ENCODE measurements at regions not wholly inside any gene's neighbourhood (a gene's known extent, or its start where the extent isn't known, plus 50 kb on each side); places are given as distances from the start of the nearest gene placed in this dataset.

DNA sequence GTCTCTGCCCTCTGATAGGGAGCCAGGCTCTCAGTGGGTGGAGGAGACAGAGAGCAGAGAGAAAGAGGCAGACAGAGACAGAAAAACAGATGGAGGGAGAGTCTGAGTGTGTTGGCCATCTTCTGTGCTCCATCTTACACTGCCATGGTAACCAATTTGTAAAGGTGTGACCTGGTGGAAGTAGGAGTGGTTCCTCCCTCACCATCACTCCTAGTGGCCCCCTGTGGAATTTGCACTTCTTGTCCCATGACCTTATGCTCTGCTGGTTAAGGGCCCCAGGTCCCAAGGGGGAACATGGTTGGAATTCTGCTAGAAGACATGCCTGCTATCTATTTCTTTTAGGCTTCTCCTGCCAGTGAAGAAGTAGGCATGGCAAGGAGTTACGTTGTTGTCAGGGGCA lies 376.7 kb upstream of the CCDC196 start:
- DNase-seq, result no peak

GRCh38 chr14:66111891-66112290 lies 374.3 kb upstream of the CCDC196 start:
- DNase-seq, result no peak

GRCh38 chr14:66114071-66114470 lies 372.1 kb upstream of the CCDC196 start:
- no peak for DNase-seq

GRCh38 chr14:66115740-66116502 lies 370.2 kb upstream of the CCDC196 start:
- no peak for DNase-seq

DNA sequence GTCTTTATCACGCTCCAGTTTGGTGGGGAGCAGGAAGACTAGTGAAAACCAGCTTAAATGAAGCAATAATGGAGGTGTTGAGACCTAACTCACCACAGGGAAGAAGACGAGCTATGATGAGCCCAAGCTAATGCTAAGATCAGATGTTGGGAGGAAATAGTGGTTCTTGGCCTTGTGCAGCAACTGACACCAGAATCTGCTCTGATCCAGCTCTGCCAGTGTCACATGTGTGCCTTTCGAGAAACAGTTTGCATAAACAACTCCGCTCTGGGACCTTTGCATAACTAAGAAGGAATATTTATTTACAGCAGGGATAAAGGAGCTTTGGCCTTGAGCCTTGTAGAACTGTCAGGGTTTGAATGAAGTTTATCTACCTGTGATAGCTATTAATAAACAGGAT lies 369.4 kb upstream of the CCDC196 start:
- DNase-seq, result no peak

DNA sequence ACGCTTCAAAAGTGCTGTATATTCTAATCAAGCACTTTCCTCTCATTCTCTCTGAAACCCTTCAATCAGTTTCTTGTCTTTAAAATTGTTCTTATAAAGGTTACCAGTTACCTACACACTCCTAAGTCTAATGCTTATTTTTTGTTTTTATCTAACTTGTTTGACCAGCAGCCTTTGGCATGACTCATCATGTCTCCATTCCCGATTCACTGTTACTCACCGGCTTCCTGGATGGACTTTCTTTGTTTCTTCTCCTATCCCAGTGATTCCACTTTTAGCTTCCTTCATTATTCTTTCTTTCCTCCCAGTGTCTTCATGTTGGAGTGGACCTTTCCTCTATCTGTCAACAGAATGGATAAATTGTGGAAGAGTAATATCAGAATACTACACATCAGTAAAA lies 368.6 kb upstream of the CCDC196 start:
- DNase-seq, result no peak

- DNase-seq, result no peak
Measured at GRCh38 chr14:66119606-66120231, 366.5 kb upstream of the CCDC196 start.

GRCh38 chr14:66120402-66120801 lies 365.8 kb upstream of the CCDC196 start:
- no peak for DNase-seq

GRCh38 chr14:66121859-66122258 lies 364.3 kb upstream of the CCDC196 start:
- no peak for DNase-seq

DNA sequence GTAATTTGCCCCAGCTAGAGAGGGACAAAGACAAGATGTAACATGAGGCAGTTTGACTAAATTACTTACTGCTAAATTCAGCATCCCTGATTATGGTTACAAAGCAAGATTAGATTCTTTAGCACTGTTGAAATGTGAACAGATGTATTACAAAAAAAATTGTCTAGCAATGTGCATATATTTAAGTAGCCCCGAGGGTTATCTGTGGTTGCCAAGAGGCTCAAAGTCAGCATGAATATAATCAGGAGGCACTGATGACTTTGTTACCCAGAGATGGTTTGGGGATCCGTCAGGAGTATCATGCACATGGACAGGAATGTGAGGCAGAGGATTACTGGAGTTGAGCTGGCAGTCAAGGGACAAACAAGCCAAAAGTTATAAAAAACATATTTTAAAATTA lies 356.9 kb upstream of the CCDC196 start:
- no peak for DNase-seq

- DNase-seq, result no peak
Measured at GRCh38 chr14:66131111-66131510, 355.1 kb upstream of the CCDC196 start.

DNA sequence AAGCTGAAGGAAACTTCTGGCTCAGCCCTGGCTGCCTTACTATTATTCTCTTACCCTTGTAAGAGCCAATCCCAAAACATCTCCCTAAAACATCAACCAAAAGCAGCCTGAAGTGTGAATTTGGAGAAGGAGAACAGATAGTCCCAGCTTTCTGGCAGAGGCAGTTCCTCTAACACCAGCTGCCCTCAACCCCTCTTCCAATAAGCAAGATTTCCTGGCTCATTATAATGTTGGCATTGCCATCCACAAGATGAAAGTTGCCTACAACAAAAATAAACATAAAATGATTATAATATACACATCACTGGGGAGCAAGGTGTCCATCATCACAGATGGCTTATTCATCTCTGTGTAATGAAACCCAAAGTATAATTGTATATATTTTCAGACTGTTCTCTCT lies 352.5 kb upstream of the CCDC196 start:
- no peak for DNase-seq

GRCh38 chr14:66135831-66136230 lies 350.3 kb upstream of the CCDC196 start:
- no peak for DNase-seq

DNA sequence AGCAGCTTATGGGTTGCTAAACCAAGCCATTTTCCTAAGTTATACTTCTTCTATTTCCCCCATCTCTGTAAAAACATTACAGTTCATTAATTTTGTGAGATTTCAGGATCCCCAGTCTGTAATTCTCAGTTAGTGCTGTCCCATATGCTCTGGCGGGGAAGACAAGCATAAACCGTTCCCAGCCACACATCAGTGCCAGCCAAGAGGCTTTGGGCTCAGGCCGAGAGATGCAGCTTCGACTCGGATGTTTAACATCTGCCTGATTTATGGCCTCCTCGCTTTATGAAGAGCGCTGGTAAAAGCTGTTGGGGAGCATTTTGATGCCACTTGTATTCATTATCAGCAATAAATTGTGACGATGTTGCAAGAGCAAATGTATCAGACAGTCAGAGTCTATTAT lies 349.1 kb upstream of the CCDC196 start:
- no peak for DNase-seq

- no peak for DNase-seq
Measured at GRCh38 chr14:66139432-66139831, 346.7 kb upstream of the CCDC196 start.

DNA sequence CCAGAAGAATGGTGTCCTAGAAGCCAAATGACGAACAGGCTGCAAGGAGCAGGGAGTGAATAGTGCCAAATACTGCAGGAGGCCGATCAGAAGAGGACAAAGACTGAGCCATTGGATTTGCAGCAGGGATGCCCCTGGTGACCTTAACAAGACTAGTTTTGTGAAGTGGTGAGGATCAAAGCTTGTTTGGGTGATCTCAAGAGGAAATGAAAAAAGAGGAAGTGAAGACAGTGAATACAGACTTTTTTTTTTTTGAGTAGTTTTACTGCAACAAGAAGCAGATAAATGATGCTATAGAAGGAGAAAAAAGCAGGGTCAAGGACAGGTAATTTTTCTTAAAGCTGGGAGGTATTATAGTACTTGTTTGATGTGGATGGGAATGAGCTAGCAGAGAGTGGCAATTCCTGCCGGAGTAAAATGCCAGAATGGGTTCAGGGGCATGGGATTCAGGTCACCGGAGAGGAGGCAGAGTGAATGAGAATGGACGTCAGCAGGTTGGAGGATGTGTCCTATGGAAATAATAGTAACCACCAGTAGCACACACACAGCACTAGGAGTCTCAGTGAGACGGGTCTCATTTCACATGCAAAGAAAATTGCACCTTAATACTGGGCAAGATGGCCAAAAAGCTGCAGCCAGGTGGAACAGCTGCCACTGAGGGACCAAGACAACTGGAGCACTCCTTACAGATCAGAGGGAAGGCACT lies 345.8 kb upstream of the CCDC196 start:
- no peak for DNase-seq

GRCh38 chr14:66140963-66141362 lies 345.2 kb upstream of the CCDC196 start:
- no peak for DNase-seq

GRCh38 chr14:66141733-66142132 lies 344.4 kb upstream of the CCDC196 start:
- DNase-seq, result no peak

GRCh38 chr14:66143387-66144112 lies 342.6 kb upstream of the CCDC196 start:
- no peak for DNase-seq

- DNase-seq, result no peak
Measured at GRCh38 chr14:66152302-66152701, 333.9 kb upstream of the CCDC196 start.

DNA sequence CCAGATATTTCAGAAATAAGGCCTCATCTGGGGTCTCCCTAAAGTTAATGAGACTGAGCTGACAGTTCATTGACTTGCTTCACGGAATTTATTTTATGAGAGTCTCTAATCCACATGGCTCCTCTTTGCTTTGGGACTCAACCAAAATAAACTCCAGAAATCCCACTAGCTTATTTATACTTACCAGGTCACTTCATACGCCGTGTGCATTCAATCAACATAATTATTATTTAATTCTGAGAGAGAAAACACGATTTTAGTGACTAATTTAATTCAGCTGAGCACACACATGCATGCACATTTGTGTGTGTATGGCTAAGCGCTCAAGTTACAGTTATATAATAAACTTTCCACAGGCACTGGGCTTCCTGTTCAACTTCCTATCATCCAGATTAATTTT lies 333.4 kb upstream of the CCDC196 start:
- no peak for DNase-seq

- DNase-seq, result no peak
Measured at GRCh38 chr14:66163023-66163422, 323.1 kb upstream of the CCDC196 start.

Measured in nucleus accumbens (tissue), 56 donors.